Erythroblast (primary cell): ENCODE measurements at regions not wholly inside any gene's neighbourhood (a gene's known extent, or its start where the extent isn't known, plus 50 kb on each side); places are given as distances from the start of the nearest gene placed in this dataset.

Experiments used
- GATA1 ChIP-seq: IDR thresholded peaks from 2 replicates; pipeline ENCODE4 v1.6.1; 2011; ENCODE audit warnings: low read depth, mild to moderate bottlenecking, control low read depth, low read length, moderate library complexity
- POLR2A ChIP-seq: IDR thresholded peaks from 2 replicates; pipeline ENCODE4 v1.6.1; 2011; ENCODE audit warnings: mild to moderate bottlenecking, low read length

- TF ChIP-seq POLR2A (no peak), GATA1 (no peak)
These were observed 56.8 kb upstream of the RBM15 start for GRCh38 chr1:110282395-110282794.
